ENCODE measurements at regions not wholly inside any gene's neighbourhood (a gene's known extent, or its start where the extent isn't known, plus 50 kb on each side); places are given as distances from the start of the nearest gene placed in this dataset.

- no peaks in the 10 kb centered on the region for H3K36me3 ChIP-seq
- no peak for TF ChIP-seq CTCF (IDR thresholded peaks at IDR 0.05; ENCODE audit: low read depth, low read length)
- no peaks in the 10 kb centered on the region for H3K9me3 ChIP-seq (ENCODE audit: low read depth)
- H3K27me3 ChIP-seq = peaks cover 3% of the 10 kb centered on the region
- H3K27ac ChIP-seq = no peak overlapping the region
- no peak for DNase-seq (ENCODE audit: low read depth in 1 of 2, low spot score in 1 of 2)
- no peak overlapping the region for H3K4me3 ChIP-seq
- no peaks in the 10 kb centered on the region for H3K4me1 ChIP-seq (ENCODE audit: low read depth)
Measured at GRCh38 chr10:62709200-62709599, 95.3 kb upstream of the ADO start.

- TF ChIP-seq CTCF (IDR thresholded peaks at IDR 0.05; ENCODE audit: low read depth, low read length) = no peak
- H3K4me3 ChIP-seq = no peak overlapping the region
- no peak for DNase-seq (ENCODE audit: low read depth in 1 of 2, low spot score in 1 of 2)
- no peaks in the 10 kb centered on the region for H3K9me3 ChIP-seq (ENCODE audit: low read depth)
- no peak overlapping the region for H3K27ac ChIP-seq
- H3K27me3 ChIP-seq = peaks cover 3% of the 10 kb centered on the region
- H3K4me1 ChIP-seq (ENCODE audit: low read depth) = no peaks in the 10 kb centered on the region
- no peaks in the 10 kb centered on the region for H3K36me3 ChIP-seq
Measured at GRCh38 chr10:62710182-62710581, 94.3 kb upstream of the ADO start.

GRCh38 chr10:62715383-62715782 is 89.1 kb upstream of the ADO start:
- no peak overlapping the region for H3K27ac ChIP-seq
- H3K36me3 ChIP-seq = no peaks in the 10 kb centered on the region
- H3K4me1 ChIP-seq (ENCODE audit: low read depth) = no peaks in the 10 kb centered on the region
- no peak for DNase-seq (ENCODE audit: low read depth in 1 of 2, low spot score in 1 of 2)
- TF ChIP-seq CTCF (IDR thresholded peaks at IDR 0.05; ENCODE audit: low read depth, low read length) = no peak
- no peaks in the 10 kb centered on the region for H3K9me3 ChIP-seq (ENCODE audit: low read depth)
- no peak overlapping the region for H3K4me3 ChIP-seq
- no peaks in the 10 kb centered on the region for H3K27me3 ChIP-seq

- no peaks in the 10 kb centered on the region for H3K36me3 ChIP-seq
- H3K27ac ChIP-seq = no peak overlapping the region
- no peaks in the 10 kb centered on the region for H3K9me3 ChIP-seq (ENCODE audit: low read depth)
- H3K4me1 ChIP-seq (ENCODE audit: low read depth) = no peaks in the 10 kb centered on the region
- no peak for DNase-seq (ENCODE audit: low read depth in 1 of 2, low spot score in 1 of 2)
- no peak overlapping the region for H3K4me3 ChIP-seq
- TF ChIP-seq CTCF (IDR thresholded peaks at IDR 0.05; ENCODE audit: low read depth, low read length) = no peak
- no peaks in the 10 kb centered on the region for H3K27me3 ChIP-seq
Measured at GRCh38 chr10:62718585-62718984, 85.9 kb upstream of the ADO start.

- Histone ChIP-seq H3K36me3 (no peaks in the 10 kb centered on the region), H3K9me3 (ENCODE audit: low read depth) (no peaks in the 10 kb centered on the region), H3K27me3 (no peaks in the 10 kb centered on the region), H3K4me1 (ENCODE audit: low read depth) (no peaks in the 10 kb centered on the region), H3K27ac (no peak overlapping the region), H3K4me3 (no peak overlapping the region)
- no peak for DNase-seq (ENCODE audit: low read depth in 1 of 2, low spot score in 1 of 2)
- TF ChIP-seq CTCF (IDR thresholded peaks at IDR 0.05; ENCODE audit: low read depth, low read length) = no peak
Measured at GRCh38 chr10:62719061-62719460, 85.5 kb upstream of the ADO start.

GRCh38 chr10:62721687-62722086 is 82.8 kb upstream of the ADO start:
- Histone ChIP-seq H3K36me3 (no peaks in the 10 kb centered on the region), H3K4me3 (no peak overlapping the region), H3K9me3 (ENCODE audit: low read depth) (no peaks in the 10 kb centered on the region), H3K27ac (no peak overlapping the region), H3K27me3 (no peaks in the 10 kb centered on the region), H3K4me1 (ENCODE audit: low read depth) (no peaks in the 10 kb centered on the region)
- no peak for TF ChIP-seq CTCF (IDR thresholded peaks at IDR 0.05; ENCODE audit: low read depth, low read length)
- no peak for DNase-seq (ENCODE audit: low read depth in 1 of 2, low spot score in 1 of 2)
